Stomach smooth muscle (tissue), 2 donors: ENCODE measurements at regions not wholly inside any gene's neighbourhood (a gene's known extent, or its start where the extent isn't known, plus 50 kb on each side); places are given as distances from the start of the nearest gene placed in this dataset.

Source experiments
- H3K27ac ChIP-seq: one replicate; pipeline ENCODE4 v1.7.0; 2013; ENCODE audit warnings: mild to moderate bottlenecking, low read length, inconsistent platforms
- H3K27me3 ChIP-seq, 2 donors: one replicate each; pipeline ENCODE4 v1.7.0; 2013; ENCODE audit warnings: low read length in 2 of 2; ENCODE audit not compliant: insufficient read depth in 2 of 2, control insufficient read depth in 1 of 2
- H3K36me3 ChIP-seq, 2 donors: one replicate each; pipeline ENCODE4 v1.7.0; 2013; ENCODE audit warnings: low read length in 2 of 2; ENCODE audit not compliant: control insufficient read depth in 2 of 2, insufficient read depth in 2 of 2
- H3K4me1 ChIP-seq: one replicate; pipeline ENCODE4 v1.7.0; 2013; ENCODE audit warnings: low read length; ENCODE audit not compliant: control insufficient read depth, insufficient read depth
- H3K4me3 ChIP-seq, 2 donors: one replicate each; pipeline ENCODE4 v1.7.0; 2013; ENCODE audit warnings: low read length in 2 of 2
- H3K9ac ChIP-seq, 2 donors: one replicate each; pipeline ENCODE4 v1.7.0; 2013; ENCODE audit warnings: low read length in 2 of 2, mild to moderate bottlenecking in 1 of 2
- H3K9me3 ChIP-seq, 2 donors: one replicate each; pipeline ENCODE4 v1.7.0; 2013; ENCODE audit warnings: low read length in 2 of 2; ENCODE audit not compliant: control insufficient read depth in 2 of 2
- donor health status: healthy.
- donor health status: Pancreatic carcinoma.

- peaks cover 56 to 61% of the 10 kb centered on the region in 2 donors for H3K27me3 ChIP-seq
Measured at GRCh38 chr20:62591122-62591468, 51.2 kb upstream of the SLCO4A1 start.

GRCh38 chr20:62591591-62591990, 50.7 kb upstream of the SLCO4A1 start:
- no peak overlapping the region for H3K9ac ChIP-seq
- no peak overlapping the region for H3K27ac ChIP-seq
- H3K36me3 ChIP-seq, result no peaks in the 10 kb centered on the region
- H3K4me1 ChIP-seq, result peaks cover 4% of the 10 kb centered on the region
- peaks cover 60 to 66% of the 10 kb centered on the region in 2 donors for H3K27me3 ChIP-seq
- no peaks in the 10 kb centered on the region for H3K9me3 ChIP-seq
- H3K4me3 ChIP-seq, result no peak overlapping the region

More at GRCh38 chr20:62591122-62591468, 51.2 kb upstream of the SLCO4A1 start:
- H3K9me3 ChIP-seq, result no peaks in the 10 kb centered on the region
- H3K27ac ChIP-seq, result no peak overlapping the region
- H3K36me3 ChIP-seq, result no peaks in the 10 kb centered on the region
- H3K4me1 ChIP-seq, result peaks cover 4% of the 10 kb centered on the region
- H3K9ac ChIP-seq, result no peak overlapping the region
- H3K4me3 ChIP-seq, result no peak overlapping the region
